Testis (tissue), 2 donors: ENCODE measurements at regions not wholly inside any gene's neighbourhood (a gene's known extent, or its start where the extent isn't known, plus 50 kb on each side); places are given as distances from the start of the nearest gene placed in this dataset.

Source experiments
- DNase-seq: peaks from one replicate; pipeline ENCODE4 v3.0.0-alpha.2; 2019
- H3K27ac ChIP-seq, 2 donors: fragments of 200-600 bp; sonication (generic); one replicate each; pipeline ENCODE4 v1.5.1; 2019
- H3K27me3 ChIP-seq: fragments of 200-600 bp; sonication (generic); one replicate; pipeline ENCODE4 v1.5.1; 2019
- H3K36me3 ChIP-seq: fragments of 200-600 bp; sonication (generic); one replicate; pipeline ENCODE4 v1.5.1; 2017; ENCODE audit warnings: low read depth; ENCODE audit errors: missing control alignments
- H3K4me1 ChIP-seq: fragments of 200-600 bp; sonication (generic); one replicate; pipeline ENCODE4 v1.5.1; 2019
- H3K4me3 ChIP-seq, 2 donors: fragments of 200-600 bp; sonication (generic); one replicate each; pipeline ENCODE4 v1.5.1; 2017 to 2019
- H3K9me3 ChIP-seq: fragments of 200-600 bp; sonication (generic); one replicate; pipeline ENCODE4 v1.5.1; 2017
- POLR2A ChIP-seq: fragments of 450-650 bp; IDR thresholded peaks from one replicate; pipeline ENCODE4 v1.6.1; 2017; ENCODE audit warnings: antibody characterized with exemption, mild to moderate bottlenecking, moderate library complexity
- WGBS, 2 donors: methylation state at CpG; one replicate each; pipeline ENCODE4 v1.1.5; 2018; 5-methylcytosine and 5-hydroxymethylcytosine counted together
- intact Hi-C: fragments of 100-400 bp; cut with DNase I; formaldehyde crosslinking; loops from one replicate; pipeline ENCODE4 v1.15.1; 2023; ENCODE audit warnings: low total_unique reads
- TF ChIP-seq, protein P1 (sequence below), 3 experiments: fragments of 450-650 bp in 2 of 3; fragments of 200-600 bp in 1 of 3; sonication (generic) in 1 of 3; IDR thresholded peaks; one replicate each; pipeline ENCODE4 v1.5.1; 2016 to 2019; ENCODE audit warnings: antibody characterized with exemption in 3 of 3, mild to moderate bottlenecking in 2 of 3, moderate library complexity in 1 of 3

DNA sequence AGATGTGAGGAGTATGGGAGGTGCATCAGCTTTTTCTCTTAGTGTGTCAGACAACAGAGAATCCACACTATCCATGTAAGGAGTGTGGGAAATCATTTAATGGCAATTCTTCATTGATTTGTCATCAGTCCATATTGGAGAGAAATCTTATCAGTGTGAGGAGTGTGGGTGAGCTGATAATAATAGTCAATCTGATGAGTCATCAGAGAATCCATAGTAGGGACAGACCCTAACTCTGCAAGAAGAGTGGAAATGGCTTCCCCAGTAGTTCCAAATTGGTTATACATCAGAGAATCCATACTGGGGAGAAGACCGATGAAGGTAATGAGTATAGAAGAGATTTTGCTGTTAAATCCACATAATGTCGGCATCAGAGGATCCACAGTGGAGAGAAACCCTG, 150.5 kb upstream of the THUMPD2 start:
- 92 to 100% methylated on average over 2 of the region's 2 CpGs for WGBS, 2 donors
- no peaks in the 10 kb centered on the region for H3K4me1 ChIP-seq
- TF ChIP-seq, protein P1, sequence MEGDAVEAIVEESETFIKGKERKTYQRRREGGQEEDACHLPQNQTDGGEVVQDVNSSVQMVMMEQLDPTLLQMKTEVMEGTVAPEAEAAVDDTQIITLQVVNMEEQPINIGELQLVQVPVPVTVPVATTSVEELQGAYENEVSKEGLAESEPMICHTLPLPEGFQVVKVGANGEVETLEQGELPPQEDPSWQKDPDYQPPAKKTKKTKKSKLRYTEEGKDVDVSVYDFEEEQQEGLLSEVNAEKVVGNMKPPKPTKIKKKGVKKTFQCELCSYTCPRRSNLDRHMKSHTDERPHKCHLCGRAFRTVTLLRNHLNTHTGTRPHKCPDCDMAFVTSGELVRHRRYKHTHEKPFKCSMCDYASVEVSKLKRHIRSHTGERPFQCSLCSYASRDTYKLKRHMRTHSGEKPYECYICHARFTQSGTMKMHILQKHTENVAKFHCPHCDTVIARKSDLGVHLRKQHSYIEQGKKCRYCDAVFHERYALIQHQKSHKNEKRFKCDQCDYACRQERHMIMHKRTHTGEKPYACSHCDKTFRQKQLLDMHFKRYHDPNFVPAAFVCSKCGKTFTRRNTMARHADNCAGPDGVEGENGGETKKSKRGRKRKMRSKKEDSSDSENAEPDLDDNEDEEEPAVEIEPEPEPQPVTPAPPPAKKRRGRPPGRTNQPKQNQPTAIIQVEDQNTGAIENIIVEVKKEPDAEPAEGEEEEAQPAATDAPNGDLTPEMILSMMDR (IDR thresholded peaks at IDR 0.05): no peak
- TF ChIP-seq POLR2A: no peak
- intact Hi-C loops: no loop called here
- no peaks in the 10 kb centered on the region for H3K27me3 ChIP-seq
- H3K27ac ChIP-seq: no peak overlapping the region
- H3K9me3 ChIP-seq: no peaks in the 10 kb centered on the region
- H3K4me3 ChIP-seq: no peak overlapping the region
- DNase-seq: no peak
- H3K36me3 ChIP-seq: no peaks in the 10 kb centered on the region

DNA sequence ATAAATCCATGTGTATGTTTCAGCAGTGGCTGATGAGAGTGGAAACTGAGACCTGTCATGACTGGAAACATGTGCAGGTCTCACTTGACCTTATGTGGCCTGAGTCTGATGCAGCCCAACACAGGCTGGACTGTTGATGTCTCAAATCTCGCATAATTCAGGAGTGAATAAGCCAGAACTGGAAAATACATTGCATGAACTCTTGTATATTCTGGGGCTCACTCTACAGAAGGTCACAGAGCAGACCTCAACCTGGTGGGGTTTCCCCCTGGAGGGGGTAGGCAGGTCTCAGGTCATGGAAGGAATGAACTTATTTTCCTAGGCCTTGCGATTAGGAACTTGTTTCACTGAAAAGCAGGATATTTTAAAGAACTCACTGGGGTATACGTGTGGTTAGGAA, 146.3 kb upstream of the THUMPD2 start:
- TF ChIP-seq POLR2A: no peak
- TF ChIP-seq, protein P1 (IDR thresholded peaks at IDR 0.05): no peak
- intact Hi-C loops: no loop called here

DNA sequence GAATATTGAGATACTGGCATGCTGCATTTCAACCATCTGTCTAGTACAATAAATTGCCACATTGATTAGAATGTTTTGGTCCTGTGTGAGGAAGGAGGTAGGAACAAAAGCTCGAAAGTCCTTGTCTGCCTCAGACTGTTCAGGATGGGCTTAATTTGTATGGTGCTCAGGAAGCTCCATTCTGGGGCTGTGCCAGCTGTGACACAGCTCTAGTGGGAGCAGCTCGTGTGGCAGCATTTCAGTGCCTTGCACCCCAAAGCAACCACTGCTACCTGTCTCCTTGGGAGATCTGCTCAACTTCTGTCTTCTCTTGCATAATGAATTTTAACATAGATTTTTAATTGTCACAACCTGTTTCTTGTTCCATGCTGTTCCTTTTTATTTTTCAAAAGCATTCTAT, 144.4 kb upstream of the THUMPD2 start:
- Histone ChIP-seq H3K9me3 (no peaks in the 10 kb centered on the region), H3K4me1 (no peaks in the 10 kb centered on the region), H3K27me3 (no peaks in the 10 kb centered on the region), H3K27ac (no peak overlapping the region), H3K36me3 (no peaks in the 10 kb centered on the region), H3K4me3 (no peak overlapping the region)
- intact Hi-C loops: no loop called here
- WGBS, 2 donors: 81 to 84% methylated on average over 2 of the region's 2 CpGs
- TF ChIP-seq, protein P1 (IDR thresholded peaks at IDR 0.05): no peak
- TF ChIP-seq POLR2A: no peak
- DNase-seq: no peak

More for the DNA sequence above, 146.3 kb upstream of the THUMPD2 start:
- Histone ChIP-seq H3K27me3 (no peaks in the 10 kb centered on the region), H3K4me1 (no peaks in the 10 kb centered on the region), H3K27ac (no peak overlapping the region), H3K9me3 (no peaks in the 10 kb centered on the region), H3K36me3 (no peaks in the 10 kb centered on the region), H3K4me3 (no peak overlapping the region)
- 92 to 94% methylated on average over 3 of the region's 3 CpGs for WGBS, 2 donors
- no peak for DNase-seq

DNA sequence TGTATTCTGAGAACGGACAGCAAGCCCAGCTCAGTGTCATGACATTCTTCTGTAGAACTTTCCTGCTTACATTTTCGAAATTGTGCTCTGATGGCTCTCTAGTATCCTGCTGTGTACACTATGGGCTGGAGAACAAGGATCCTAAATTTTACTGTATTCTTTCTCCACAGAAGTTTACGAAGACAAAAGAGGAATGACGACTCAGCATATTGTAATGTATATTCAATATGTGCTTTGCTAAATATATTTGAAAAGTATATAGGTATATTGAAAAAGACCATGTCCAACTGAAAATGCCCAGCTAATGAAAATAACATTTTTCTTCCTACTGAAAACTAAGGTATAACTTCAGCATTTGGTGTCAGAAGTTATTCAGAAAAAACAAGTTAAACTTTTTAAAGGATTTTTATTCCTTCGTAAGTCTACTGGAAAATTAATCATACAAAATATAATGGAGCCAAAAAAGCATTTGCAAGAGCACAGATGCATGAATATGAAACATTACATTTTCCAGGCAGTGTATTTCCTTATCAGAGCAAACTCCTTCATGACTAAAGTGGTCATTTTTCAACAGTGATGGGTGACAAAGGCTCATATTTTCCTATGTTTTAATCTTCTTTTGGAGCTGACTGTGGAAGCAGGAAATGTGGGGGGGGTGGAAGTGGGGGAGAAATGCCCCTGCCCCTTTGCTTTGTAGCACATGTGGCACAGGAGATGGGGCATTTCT, 143.8 kb upstream of the THUMPD2 start:
- TF ChIP-seq POLR2A: no peak
- TF ChIP-seq, protein P1 (IDR thresholded peaks at IDR 0.05): no peak
- Histone ChIP-seq H3K27ac (no peak overlapping the region), H3K9me3 (no peaks in the 10 kb centered on the region), H3K4me3 (no peak overlapping the region), H3K27me3 (no peaks in the 10 kb centered on the region), H3K4me1 (no peaks in the 10 kb centered on the region), H3K36me3 (no peaks in the 10 kb centered on the region)
- intact Hi-C loops: no loop called here
- no peak for DNase-seq
- WGBS, 2 donors: 86 to 87% methylated on average over 5 of the region's 5 CpGs

- intact Hi-C loops: no loop called here
Observed at GRCh38 chr2:39920307-39920801, 141.3 kb upstream of the THUMPD2 start.

More at GRCh38 chr2:39920307-39920801, 141.3 kb upstream of the THUMPD2 start:
- H3K9me3 ChIP-seq: no peaks in the 10 kb centered on the region
- no peaks in the 10 kb centered on the region for H3K4me1 ChIP-seq
- no peak for DNase-seq
- no peak for TF ChIP-seq POLR2A
- TF ChIP-seq, protein P1 (IDR thresholded peaks at IDR 0.05): no peak
- no peaks in the 10 kb centered on the region for H3K27me3 ChIP-seq
- 73 to 77% methylated on average over 5 of the region's 5 CpGs for WGBS, 2 donors
- no peaks in the 10 kb centered on the region for H3K36me3 ChIP-seq
- H3K4me3 ChIP-seq: no peak overlapping the region
- no peak overlapping the region for H3K27ac ChIP-seq
